Activated CD4-positive, alpha-beta T cell treated with anti-CD3 and anti-CD28 coated beads, Interleukin-2, Interleukin-4, amounts not matched to agents 100 ng/mL and 50 ng/mL, durations not matched to agents 16 hours and 8 hours (primary cell): ENCODE measurements at regions not wholly inside any gene's neighbourhood (a gene's known extent, or its start where the extent isn't known, plus 50 kb on each side); places are given as distances from the start of the nearest gene placed in this dataset.
"Not testable (repeated sequence)": the region's sequence is repeated elsewhere in the genome, so short reads cannot be mapped to it uniquely, and the experiment has no call there.

Source experiments
- DNase-seq: peaks from one replicate; pipeline ENCODE4 v3.0.0-alpha.2; 2020; ENCODE audit warnings: low spot score

DNA sequence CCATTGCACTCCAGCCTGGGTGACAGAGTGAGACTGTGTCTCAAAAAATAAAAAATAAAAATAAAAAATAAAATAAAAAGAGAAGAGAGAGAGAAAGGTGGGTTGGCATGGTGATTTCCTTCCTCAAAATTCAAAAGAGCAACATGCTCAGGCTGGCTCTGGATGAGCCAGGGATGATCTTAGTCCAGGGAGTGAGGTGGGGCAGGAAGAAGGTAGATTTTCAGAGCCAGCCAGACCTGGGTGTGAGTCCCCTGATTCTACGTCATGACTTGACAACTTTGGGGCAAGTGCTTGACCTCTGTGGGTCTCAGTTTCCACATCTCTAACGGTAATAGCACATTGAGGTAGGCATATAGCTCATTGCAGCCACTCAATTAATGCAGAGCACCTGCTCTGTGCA lies 109.4 kb upstream of the CTBP2 start:
- DNase-seq = no peak

DNA sequence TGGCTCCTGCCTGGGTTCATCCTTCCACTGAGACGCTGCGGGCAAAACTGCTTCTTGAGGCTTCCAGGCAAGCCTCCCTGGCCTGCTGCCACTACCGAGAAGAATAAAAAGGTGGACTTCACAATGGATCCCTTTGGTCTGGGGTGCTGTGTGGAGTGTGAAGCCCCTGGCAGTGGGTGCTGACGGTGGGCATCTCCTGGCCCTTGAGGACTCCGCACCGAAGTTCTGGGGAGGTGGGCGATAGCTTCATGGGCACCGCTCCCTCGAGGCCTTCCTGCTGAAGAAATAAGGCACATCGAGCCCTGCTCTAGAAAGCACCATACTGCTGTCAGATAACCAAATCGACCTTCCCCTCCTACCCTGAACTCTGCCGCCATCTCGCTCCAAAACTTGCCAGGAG lies 106.6 kb upstream of the CTBP2 start:
- DNase-seq = no peak

DNA sequence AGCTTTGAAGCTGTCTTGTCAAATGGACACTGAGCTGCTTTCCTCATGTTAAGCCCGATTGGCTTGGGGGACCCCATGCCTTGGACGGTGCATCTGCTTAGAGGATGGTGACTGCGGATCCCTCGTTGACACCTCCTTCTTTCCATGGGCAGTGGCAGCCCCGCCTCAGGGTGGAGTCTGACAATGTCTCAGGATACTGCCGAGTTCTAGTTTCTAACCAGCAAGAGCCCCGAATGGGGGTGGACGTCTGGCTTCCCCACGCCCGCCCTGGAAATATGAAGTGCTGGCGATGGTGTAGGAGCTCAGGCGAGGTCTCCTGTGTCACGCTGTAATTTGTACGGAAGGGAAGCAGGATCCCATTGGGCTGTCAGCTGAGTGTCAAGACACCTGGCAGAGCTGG lies 106.2 kb upstream of the CTBP2 start:
- no peak for DNase-seq

DNA sequence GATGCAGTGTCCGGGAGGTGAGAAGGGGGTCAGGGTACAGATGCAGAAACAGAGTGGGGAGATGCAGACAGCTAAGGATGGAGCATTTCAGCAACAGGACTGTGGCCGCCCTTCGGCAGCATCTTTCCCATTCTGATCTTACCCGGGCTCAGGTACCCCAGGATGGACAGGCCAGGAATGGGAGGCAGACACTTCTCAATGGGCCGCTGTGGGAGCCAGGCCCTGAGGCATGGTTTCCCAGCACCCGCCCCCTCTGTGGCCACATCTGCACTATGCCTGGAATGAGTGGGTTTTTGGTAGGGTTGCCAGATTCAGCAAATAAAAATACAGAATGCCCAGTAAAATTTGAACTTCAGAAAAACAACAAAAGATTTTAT lies 105.2 kb upstream of the CTBP2 start:
- no peak for DNase-seq

DNA sequence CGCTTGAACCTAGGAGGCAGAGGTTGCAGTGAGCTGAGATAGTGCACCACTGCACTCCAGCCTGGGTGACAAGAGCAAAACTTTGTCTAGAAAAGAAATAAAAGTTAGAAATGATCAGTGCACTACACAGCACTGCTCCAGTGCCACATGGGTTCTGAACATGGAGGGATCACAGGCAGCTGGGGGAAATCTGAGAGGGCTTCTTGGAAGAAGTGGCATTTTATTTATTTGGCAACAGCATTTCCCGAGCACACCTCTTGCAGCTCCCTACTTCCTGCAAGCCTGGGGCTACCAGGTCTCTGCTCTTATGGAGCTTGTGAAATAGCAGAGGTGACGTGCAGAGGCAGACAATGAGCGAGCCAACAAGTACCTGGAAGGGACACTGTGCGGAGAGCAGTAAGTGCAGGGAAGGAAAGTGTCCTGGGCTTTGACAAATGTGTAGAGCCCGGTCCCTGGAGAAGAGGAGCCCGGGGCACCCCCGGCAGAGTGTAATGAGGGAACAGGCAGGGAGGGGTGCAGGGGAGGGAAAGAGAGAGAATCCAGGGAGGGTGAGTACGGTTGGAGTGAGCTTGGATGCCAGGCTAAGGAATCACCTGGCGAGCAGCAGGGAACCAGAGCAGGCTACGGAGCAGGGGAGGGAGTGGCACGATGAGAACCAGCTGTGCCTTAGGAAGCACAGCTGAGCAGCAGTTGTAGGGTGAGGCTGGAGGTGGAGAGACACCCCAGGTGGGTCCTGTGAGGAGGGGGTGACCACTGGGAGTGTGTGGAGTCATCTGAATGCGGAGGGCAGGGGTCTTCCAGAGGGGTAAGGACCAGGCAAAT lies 104.6 kb upstream of the CTBP2 start:
- DNase-seq = no peak

DNA sequence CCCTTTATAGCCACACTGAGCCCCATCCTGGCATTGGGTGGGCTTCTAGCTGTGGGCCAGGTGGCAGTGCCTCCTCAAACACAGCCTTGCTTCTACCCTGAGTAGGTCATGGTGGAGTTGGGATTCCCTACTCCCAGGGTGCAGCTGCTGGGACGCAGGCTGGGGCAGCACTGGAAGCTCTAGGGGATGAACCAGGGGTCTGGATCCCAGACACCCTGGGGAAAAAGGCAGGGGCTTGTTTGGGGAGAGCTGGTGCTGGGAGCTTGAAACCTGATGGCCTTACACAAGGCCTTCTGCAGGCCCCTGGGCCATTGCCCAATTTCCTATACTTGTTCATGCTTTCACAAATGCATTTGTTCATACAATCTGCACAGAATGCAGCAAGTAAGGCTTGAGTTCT lies 103.7 kb upstream of the CTBP2 start:
- DNase-seq = no peak

DNA sequence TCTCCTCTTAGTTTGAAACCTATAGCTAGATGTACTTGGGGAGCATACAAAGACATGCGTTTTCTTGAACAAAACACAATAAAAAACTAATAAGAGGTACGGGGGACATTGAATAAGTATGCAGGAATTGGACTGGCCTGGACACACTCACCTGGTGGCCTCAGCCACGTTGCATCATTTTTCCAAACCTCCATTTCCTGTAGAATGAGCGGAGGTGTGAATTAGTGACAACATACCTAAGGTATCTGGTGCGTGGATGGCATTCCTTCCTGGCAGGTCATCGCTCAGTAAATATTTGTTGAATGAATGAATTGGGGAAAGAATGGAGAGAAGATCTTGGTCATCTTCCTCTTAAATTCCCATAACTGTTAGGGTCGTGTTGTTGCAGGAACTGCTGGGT lies 103.2 kb upstream of the CTBP2 start:
- DNase-seq = no peak

DNA sequence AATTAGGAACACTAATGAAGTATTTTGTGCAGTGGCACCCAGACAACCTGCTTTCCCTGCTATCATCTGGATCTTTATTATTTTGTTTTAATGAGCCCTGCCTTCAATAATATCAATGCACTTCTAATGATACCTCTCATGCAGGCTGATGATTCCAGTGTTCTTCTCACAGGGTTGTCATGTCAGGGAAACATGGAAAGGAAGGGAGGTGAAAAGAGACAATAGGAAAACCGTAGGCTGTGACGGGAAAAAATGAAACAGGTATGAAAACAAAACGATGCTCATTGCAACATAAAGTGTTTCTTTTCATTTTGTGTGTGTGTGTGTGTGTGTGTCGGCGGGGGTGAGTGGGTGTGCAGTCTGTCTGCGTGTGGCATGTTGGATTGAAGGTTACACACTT lies 102.6 kb upstream of the CTBP2 start:
- DNase-seq = no peak

DNA sequence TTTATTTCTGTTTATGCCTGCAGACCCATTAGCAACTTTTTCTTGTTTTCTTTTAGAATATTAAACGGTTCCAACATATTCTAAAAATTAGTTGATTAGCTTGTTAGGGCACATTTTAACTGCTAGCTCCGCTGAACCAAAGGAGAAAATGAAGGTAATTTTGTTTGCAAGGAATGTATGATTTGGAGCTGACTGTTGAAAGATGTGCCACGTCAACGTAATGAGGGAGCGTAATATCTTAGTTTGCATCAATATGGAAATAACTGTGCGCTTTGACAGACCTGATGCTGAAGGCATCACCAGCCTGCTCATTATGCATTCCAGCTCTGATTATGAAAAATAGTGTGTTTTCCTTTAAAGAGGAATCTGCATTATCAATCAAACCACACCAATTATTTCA lies 102.0 kb upstream of the CTBP2 start:
- DNase-seq = no peak

DNA sequence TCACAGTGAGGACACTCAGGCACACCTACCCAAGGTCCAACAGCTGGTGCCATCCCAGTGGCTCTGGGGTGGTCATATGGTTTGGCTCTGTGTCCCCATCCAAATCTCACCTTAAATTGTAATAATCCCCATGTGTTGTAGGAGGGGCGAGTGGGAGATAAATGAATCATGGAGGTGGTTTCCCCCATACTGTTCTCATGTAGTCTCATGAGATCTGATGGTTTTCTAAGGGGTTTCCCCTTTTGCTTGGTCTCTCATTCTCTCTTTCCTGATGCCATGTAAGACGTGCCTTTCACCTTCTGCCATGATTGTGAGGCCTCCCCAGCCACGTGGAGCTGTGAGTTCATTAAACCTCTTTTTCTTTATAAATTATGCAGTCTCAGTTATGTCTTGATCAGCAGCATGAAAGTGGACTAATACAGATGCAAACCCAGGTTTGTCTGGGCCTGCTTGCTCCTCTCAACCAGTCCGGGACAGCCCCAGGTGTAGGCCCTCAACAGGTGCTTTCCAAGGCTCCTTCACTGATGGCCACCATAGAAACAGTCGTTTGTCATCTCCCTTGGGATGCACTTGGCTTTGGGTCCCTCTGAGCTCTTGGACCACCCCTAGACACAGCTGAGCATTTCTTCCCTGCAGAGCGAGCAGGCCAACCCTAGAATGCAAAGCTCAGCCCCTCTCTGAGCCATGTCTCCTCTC lies 101.3 kb upstream of the CTBP2 start:
- DNase-seq = no peak

DNA sequence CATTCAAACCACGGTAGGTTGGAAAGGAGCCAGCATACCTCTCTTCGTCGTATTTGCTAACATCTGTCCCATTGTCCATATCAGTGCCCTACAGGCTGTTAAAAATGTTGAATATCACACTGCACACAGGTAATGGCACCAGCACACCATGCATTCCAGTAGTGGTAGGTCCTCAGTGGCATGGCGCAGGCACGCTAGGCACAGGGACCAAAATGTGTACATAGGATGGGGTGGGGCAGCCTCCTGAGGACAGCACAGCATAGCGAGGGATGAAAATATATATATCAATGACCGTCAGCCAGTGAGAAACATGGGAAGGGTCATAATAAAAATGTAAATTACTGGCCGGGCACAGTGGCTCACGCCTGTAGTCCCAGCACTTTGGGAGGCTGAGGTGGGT lies 99.9 kb upstream of the CTBP2 start:
- no peak for DNase-seq

DNA sequence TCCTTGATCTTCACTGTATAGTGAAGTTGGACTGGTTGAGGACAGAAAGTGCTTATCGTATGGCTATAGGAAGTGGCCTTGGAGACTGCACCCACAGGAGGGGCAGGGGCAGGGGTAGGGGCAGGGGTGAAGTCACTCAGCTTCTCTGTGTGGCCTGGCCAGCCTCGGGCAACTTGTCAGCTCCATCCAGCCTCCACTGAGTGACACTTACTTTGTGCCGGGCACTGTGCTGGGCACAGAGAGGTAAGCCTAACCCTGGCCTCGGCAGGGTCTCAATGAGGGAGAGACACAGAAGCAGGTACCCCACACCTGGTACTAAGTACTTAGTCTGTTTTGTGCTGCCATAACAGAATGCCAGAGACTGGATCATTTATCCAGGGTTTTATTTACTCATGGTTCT lies 99.3 kb upstream of the CTBP2 start:
- DNase-seq = no peak

DNA sequence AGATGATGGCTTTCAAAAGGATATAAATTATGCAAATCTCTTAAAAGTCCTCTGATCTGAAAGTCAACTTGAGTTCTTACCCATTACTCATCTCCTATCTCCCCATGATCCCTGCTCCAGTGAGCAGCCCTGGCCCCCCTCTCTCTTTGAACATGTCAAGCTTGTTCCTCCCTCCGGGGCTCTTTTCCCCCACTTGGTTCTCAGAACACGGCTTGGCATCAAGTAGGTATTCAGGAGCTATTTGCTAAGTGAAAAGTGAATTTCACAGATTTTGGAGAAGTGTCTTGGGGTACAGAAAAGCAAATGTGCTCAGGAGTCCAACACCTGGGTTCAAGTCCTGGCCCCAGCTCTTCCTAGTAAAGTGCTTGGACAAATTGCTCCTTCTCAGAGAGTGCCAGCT lies 98.3 kb upstream of the CTBP2 start:
- no peak for DNase-seq

DNA sequence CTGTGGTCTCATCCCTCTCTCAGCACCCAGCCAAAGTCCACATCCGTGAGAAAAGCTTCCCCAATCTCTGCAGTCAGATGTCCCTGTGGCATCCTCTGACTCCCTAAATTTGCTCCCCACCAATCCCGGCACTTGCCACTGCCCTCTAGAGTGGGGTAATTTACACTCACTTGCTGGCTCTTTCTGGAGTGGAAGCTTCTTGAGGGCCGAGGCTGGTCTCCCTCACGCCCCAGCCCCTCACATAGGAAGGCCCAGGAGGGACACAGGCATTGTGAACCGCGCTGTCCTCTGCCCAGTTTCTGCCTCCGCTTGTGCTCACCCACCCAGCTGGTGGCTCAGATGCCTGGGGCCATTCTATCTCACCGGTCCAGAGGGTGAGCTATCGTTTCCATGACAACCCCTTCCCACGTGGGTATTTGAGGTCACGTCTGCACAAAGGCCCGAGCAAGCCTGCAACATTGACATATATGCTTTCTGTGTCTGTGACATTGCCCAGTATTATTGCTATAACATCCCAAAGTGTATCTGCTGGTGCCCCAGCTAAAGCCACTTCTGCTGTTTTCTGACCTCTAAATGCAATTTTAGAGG lies 97.3 kb upstream of the CTBP2 start:
- DNase-seq = no peak

DNA sequence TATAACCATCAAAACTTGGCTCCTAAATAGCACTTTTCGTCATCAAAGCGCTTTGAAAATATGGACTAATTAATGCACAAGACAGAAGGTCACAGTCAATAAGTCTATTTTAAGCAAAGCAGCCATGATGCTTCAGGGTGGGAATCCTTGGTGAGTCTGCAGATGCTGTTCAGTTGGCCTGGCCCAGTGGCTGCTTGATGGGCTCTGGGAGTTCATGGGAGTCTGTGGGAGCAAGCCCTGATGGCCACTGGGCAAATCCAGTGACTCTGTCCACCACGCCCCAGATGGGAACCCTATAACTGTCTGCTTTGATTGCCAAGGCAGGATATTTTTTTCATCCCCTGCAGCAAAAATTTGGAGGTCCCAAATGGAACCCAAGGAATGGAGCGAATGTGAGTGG lies 95.7 kb upstream of the CTBP2 start:
- no peak for DNase-seq

DNA sequence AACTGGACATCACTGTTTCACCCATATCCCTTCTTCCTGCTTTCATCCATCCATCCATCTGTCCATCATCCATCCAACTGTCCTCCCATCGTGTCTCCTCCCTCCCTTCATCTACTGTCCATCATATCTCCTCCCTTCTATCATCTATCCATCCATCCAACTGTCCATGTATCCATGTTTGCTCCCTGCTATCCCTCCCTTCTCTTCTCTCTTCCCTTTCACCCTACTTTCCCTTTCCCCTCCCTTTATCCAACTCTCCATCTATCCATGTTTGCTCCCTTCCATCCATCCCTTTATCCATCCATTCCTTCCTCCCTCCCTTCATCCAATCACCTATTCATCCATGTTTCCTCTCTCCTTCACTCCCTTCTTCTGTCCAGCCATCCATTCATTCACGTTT lies 92.6 kb upstream of the CTBP2 start:
- no peak for DNase-seq

DNA sequence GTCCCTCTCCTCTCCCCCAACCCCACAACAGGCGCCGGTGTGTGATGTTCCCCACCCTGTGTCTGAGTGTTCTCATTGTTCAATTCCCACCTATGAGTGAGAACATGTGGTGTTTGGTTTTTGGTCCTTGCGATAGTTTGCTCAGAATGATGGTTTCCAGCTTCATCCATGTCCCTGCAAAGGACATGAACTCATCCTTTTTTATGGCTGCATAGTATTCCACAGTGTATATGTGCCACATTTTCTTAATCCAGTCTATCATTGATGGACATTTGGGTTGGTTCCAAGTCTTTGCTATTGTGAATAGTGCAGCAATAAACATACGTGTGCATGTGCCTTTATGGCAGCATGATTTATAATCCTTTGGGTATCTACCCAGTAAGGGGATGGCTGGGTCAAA lies 90.5 kb upstream of the CTBP2 start:
- not testable (repeated sequence) for DNase-seq

DNA sequence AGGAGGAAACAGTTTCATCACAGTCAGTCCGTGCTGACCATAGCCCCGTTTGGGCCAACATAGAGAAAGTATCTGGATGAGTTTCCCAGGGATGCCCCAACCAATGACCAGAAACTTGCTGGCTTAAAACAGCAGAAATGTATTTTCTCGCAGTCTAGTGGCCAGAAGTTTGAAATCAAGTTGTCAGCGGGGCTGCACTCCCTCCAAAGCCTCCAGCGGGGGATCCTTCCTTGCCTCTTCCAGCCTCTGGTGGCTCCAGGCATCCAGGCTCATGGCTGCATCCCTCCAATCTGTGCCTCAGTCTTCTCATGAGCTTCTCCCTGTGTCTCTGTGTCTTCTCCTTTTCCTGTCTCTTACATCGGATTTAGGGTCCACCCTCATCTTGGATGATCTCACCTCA lies 89.6 kb upstream of the CTBP2 start:
- no peak for DNase-seq

DNA sequence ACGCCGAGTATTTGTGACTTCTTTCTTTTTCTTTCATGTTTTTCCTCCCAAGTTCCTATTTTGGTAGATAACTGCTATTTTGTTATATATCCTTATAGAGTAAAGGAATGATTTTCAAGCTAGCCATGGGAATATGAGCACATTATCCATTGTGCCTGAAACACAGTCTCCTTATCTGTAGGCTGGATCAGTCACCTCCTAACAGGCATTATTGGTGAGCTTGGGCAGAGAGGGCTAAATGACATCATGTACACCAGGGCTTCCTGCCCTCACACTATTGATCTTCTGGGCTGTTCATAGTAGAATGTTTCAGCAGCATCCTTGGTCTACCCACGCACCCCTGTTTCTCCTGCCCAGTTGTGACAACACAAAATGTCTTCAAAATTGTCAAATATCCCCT lies 88.1 kb upstream of the CTBP2 start:
- DNase-seq = no peak

DNA sequence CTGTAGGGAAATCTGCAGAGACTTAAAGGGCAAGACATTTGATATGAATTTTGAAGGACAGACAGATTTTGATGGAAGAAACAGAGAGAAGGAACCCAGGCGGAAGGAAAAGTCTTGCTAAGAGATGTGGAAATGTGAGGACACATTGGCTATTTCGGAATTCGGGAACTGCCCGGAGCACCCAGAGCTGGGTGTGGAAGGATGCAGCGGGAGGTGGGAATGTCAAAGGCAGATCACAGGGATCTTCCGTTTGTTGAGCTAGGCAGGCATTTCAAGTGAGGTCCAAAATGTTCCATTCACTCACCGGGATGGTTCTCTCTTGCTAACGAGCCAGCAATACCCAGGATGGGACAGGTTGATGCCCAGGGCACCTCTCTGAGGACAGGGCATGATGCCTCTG lies 87.2 kb upstream of the CTBP2 start:
- no peak for DNase-seq

DNA sequence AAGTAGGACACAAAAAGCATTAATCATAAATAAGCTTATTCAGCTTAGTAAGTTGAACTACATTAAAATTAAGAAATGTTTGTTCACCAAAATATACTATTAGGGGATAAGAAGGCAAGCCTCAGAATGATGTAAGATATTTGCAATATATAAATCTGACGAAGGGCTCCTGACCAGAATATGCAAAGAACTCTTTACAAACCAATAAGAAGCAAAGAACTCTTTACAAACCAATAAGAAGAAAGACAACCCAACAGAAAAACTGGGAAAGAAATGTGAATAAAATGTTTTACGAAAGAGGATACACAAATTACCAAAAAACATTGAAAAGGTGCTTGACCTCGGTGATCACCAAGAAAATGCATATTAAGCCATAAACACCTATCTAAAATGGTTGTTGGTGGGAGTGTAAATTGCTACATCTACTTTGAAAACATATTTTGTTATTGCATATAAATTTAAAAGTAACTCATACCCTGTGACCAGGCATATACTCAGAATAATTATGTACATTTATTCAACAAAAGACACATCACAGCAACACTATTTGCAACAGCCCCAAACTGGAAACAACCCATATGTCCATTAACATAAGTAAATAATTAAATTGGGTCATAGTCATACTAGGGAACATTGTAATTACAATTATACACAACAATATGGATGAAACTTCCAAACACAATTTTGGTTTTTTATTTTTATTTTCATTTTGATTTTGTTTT lies 83.3 kb upstream of the CTBP2 start:
- DNase-seq = no peak

DNA sequence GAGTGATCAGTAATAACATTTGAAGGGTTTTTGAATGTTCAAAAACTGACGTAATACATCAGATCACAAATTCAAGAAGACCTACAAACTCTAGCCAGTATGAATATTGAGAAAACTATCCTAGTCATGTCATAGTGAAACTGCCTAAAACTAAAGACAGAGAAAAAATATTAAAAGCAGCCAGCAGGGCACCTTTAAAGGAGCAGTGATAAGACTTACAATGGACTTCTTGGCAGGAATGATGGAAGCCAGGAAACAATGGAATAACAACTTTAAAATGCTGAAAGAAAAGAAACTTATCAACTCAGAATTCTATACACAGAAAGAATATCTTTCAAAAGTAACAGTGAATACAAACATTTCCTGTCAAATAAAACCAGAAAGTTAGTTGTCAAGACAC lies 78.3 kb upstream of the CTBP2 start:
- DNase-seq = no peak

DNA sequence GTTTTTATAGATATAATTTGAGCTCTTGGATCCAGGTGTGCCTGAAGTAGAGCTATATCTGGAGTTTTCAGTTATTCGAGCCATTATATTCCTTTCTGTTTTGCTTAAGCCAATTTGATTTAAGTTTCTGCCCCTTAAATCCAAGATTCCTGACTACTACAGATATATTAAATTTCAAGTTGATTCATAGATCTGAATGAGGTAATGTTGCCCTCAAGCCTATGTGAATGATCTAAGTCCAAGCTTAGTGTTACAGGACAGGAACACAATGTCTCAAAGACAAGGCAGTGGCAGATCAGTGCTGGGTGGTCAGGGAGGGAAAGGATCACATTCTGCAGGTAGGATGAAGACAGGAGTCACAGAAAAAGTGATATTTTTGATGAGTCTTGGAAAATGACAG lies 75.7 kb upstream of the CTBP2 start:
- no peak for DNase-seq
